GM20000 (cell line): ENCODE measurements at regions not wholly inside any gene's neighbourhood (a gene's known extent, or its start where the extent isn't known, plus 50 kb on each side); places are given as distances from the start of the nearest gene placed in this dataset.

Experiments
- DNase-seq: peaks from one replicate; pipeline ENCODE4 v3.0.0; 2012; ENCODE audit warnings: low spot score
- CTCF ChIP-seq: IDR thresholded peaks from 2 replicates; pipeline ENCODE4 v1.5.1; 2012; ENCODE audit warnings: mild to moderate bottlenecking, control low read depth; ENCODE audit errors: extremely low read depth, missing control alignments

- TF ChIP-seq CTCF = no peak
- DNase-seq = no peak
Observed at GRCh38 chr2:128772671-128773070, 454.0 kb upstream of the HS6ST1 start.

- DNase-seq = no peak
- TF ChIP-seq CTCF = no peak
Observed at GRCh38 chr2:128773641-128774319, 455.1 kb upstream of the HS6ST1 start.

- no peak for DNase-seq
- TF ChIP-seq CTCF = no peak
Observed at GRCh38 chr2:128774320-128775216, 455.9 kb upstream of the HS6ST1 start.

GRCh38 chr2:128775217-128775913 is 456.7 kb upstream of the HS6ST1 start:
- no peak for TF ChIP-seq CTCF
- no peak for DNase-seq

- no peak for TF ChIP-seq CTCF
- DNase-seq = no peak
Observed at GRCh38 chr2:128775914-128776285, 457.2 kb upstream of the HS6ST1 start.

- no peak for DNase-seq
- no peak for TF ChIP-seq CTCF
Observed at GRCh38 chr2:128776461-128777195, 458.0 kb upstream of the HS6ST1 start.
